ENCODE measurements at regions not wholly inside any gene's neighbourhood (a gene's known extent, or its start where the extent isn't known, plus 50 kb on each side); places are given as distances from the start of the nearest gene placed in this dataset.

- TF ChIP-seq CTCF (IDR thresholded peaks at IDR 0.05) (no peak), POLR2A (IDR thresholded peaks at IDR 0.05) (no peak), EP300 (IDR thresholded peaks at IDR 0.05) (no peak)
Measured at GRCh38 chr13:91050970-91051369, 296.5 kb upstream of the MIR17HG start.

All from ovary (tissue), 3 donors.